ENCODE measurements at regions not wholly inside any gene's neighbourhood (a gene's known extent, or its start where the extent isn't known, plus 50 kb on each side); places are given as distances from the start of the nearest gene placed in this dataset.

- TF ChIP-seq, protein P1, sequence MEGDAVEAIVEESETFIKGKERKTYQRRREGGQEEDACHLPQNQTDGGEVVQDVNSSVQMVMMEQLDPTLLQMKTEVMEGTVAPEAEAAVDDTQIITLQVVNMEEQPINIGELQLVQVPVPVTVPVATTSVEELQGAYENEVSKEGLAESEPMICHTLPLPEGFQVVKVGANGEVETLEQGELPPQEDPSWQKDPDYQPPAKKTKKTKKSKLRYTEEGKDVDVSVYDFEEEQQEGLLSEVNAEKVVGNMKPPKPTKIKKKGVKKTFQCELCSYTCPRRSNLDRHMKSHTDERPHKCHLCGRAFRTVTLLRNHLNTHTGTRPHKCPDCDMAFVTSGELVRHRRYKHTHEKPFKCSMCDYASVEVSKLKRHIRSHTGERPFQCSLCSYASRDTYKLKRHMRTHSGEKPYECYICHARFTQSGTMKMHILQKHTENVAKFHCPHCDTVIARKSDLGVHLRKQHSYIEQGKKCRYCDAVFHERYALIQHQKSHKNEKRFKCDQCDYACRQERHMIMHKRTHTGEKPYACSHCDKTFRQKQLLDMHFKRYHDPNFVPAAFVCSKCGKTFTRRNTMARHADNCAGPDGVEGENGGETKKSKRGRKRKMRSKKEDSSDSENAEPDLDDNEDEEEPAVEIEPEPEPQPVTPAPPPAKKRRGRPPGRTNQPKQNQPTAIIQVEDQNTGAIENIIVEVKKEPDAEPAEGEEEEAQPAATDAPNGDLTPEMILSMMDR (IDR thresholded peaks at IDR 0.05): no peak
- TF ChIP-seq POLR2A (IDR thresholded peaks at IDR 0.05): no peak
Observed at GRCh38 chr21:24897883-24898282, 709.4 kb downstream of the MRPL39 start.
